BJ (cell line): ENCODE measurements at regions not wholly inside any gene's neighbourhood (a gene's known extent, or its start where the extent isn't known, plus 50 kb on each side); places are given as distances from the start of the nearest gene placed in this dataset.

Source experiments
- CTCF ChIA-PET: fragments of 350-600 bp; formaldehyde crosslinking; extraction: SDS; loops from one replicate; lab custom pipeline; 2021; ENCODE audit warnings: antibody characterized with exemption, inconsistent platforms; lab: Yijun Ruan, JAX
- POLR2A ChIA-PET: fragments of 300-600 bp; sonication (Branson Sonifier 250); formaldehyde crosslinking; extraction: SDS; loops from one replicate; lab custom pipeline; 2021; ENCODE audit warnings: antibody characterized with exemption; lab: Charles Lee
- DNase-seq: peaks from one replicate; pipeline ENCODE4 v3.0.0-alpha.2; 2011; ENCODE audit warnings: low read depth
- H3K27me3 ChIP-seq: 2 replicates; pipeline ENCODE4 v1.6.0; 2011; ENCODE audit warnings: low read length; ENCODE audit not compliant: control insufficient read depth, insufficient read depth
- H3K36me3 ChIP-seq: 2 replicates; pipeline ENCODE4 v1.5.1; 2011; ENCODE audit warnings: low read length; ENCODE audit not compliant: control insufficient read depth, insufficient read depth
- H3K4me3 ChIP-seq: 2 replicates; pipeline ENCODE4 v1.5.1; 2011; ENCODE audit warnings: low read depth, mild to moderate bottlenecking, control low read depth, low read length
- CTCF ChIP-seq: IDR thresholded peaks from 2 replicates; pipeline ENCODE4 v1.5.1; 2011; ENCODE audit warnings: low read depth, mild to moderate bottlenecking, control low read depth, inconsistent platforms, low read length, moderate library complexity; ENCODE audit not compliant: insufficient read depth

- CTCF ChIA-PET = interaction anchor here (1.0 kb wide), 1 partner anchor 15 kb away, joined by 4 read pairs; no protein-coding TSS in a partner anchor
- no peak for TF ChIP-seq CTCF
- no peak for DNase-seq
- Histone ChIP-seq H3K4me3 (no peak overlapping the region), H3K27me3 (no peaks in the 10 kb centered on the region), H3K36me3 (no peaks in the 10 kb centered on the region)
- POLR2A ChIA-PET = no interaction called here
These were observed 224.5 kb upstream of the PELI2 start for GRCh38 chr14:55893705-55894104.

GRCh38 chr14:55897031-55897430, 221.2 kb upstream of the PELI2 start:
- 0 out of 2 replicates have a peak, but pooled peaks cover 1% of the 10 kb centered on the region for H3K27me3 ChIP-seq
- ChIA-PET CTCF (no interaction called here), POLR2A (no interaction called here)
- TF ChIP-seq CTCF = no peak
- no peak overlapping the region for H3K4me3 ChIP-seq
- H3K36me3 ChIP-seq = no peaks in the 10 kb centered on the region
- no peak for DNase-seq

DNA sequence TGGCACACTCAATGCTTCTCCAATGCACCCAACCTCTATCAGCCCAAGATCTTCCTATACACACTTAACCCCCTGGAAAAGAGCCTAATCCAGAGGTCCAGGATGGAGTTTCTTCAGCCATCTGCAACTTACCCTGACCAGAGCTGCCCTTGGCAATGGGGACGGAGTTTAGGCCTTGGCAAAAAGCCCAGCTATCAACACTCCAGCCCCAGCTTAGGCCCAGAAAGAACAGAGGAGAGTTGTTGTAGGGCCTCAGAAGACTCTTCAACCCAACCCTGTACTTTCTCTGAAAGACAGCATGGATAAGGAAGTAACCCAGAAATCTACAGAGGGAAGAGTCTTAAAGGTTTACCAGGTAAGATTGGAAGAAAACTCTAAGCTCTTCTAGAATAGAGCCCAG, 219.3 kb upstream of the PELI2 start:
- ChIA-PET CTCF (no interaction called here), POLR2A (no interaction called here)

DNA sequence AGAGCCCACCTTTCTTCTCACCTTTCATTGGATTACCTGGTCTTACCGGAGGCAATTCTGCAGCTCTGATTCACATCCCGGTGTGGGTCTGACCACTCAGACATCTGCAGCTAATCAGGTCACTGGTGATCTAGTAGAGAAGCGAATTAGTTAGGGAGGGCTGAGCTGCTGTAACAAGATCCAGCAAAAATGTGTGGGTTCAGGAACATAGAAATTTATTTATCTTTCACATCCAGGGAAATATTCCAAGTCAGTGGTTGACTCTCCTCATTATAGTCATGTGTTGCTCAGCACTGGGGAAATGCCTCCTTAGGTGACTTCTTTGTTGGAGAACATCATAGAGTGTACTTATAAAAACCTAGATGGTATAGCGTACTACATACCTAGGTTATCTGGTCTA, 218.7 kb upstream of the PELI2 start:
- H3K4me3 ChIP-seq = no peak overlapping the region
- no peaks in the 10 kb centered on the region for H3K36me3 ChIP-seq
- CTCF ChIA-PET = no interaction called here
- no peak for DNase-seq
- no peak for TF ChIP-seq CTCF
- POLR2A ChIA-PET = no interaction called here
- 0 out of 2 replicates have a peak, but pooled peaks cover 1% of the 10 kb centered on the region for H3K27me3 ChIP-seq

More for the DNA sequence above, 219.3 kb upstream of the PELI2 start:
- TF ChIP-seq CTCF = no peak
- DNase-seq = no peak
- Histone ChIP-seq H3K27me3 (0 out of 2 replicates have a peak, but pooled peaks cover 1% of the 10 kb centered on the region), H3K36me3 (no peaks in the 10 kb centered on the region), H3K4me3 (no peak overlapping the region)

DNA sequence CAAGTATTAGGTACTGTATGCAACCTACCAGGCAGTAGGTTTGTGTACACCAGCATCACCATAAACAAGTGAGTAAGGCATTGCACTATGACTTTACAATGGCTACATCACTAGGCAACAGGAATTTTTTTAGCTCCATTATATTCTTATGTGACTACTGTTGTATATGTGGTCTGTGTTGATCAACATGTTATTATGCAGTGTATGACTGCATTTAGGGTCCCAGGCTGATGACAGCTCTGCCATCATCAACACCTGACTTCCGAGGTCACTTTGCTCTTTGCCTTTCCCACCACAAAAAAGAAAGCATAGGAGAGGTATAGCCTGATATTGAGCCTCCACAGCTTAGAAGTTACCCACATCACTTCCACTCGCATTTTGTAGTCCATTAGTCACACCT, 217.5 kb upstream of the PELI2 start:
- TF ChIP-seq CTCF = no peak
- H3K36me3 ChIP-seq = no peaks in the 10 kb centered on the region
- H3K27me3 ChIP-seq = 0 out of 2 replicates have a peak, but pooled peaks cover 1% of the 10 kb centered on the region
- H3K4me3 ChIP-seq = no peak overlapping the region
- DNase-seq = no peak
- CTCF ChIA-PET = no interaction called here
- POLR2A ChIA-PET = no interaction called here
